GF-D8 (cell line): ENCODE measurements at regions not wholly inside any gene's neighbourhood (a gene's known extent, or its start where the extent isn't known, plus 50 kb on each side); places are given as distances from the start of the nearest gene placed in this dataset.
"Not testable (repeated sequence)": the region's sequence is repeated elsewhere in the genome, so short reads cannot be mapped to it uniquely, and the experiment has no call there.

Experiments used
- DNase-seq: peaks from one replicate; lab custom pipeline; 2025; lab: John Stamatoyannopoulos, UW

DNA sequence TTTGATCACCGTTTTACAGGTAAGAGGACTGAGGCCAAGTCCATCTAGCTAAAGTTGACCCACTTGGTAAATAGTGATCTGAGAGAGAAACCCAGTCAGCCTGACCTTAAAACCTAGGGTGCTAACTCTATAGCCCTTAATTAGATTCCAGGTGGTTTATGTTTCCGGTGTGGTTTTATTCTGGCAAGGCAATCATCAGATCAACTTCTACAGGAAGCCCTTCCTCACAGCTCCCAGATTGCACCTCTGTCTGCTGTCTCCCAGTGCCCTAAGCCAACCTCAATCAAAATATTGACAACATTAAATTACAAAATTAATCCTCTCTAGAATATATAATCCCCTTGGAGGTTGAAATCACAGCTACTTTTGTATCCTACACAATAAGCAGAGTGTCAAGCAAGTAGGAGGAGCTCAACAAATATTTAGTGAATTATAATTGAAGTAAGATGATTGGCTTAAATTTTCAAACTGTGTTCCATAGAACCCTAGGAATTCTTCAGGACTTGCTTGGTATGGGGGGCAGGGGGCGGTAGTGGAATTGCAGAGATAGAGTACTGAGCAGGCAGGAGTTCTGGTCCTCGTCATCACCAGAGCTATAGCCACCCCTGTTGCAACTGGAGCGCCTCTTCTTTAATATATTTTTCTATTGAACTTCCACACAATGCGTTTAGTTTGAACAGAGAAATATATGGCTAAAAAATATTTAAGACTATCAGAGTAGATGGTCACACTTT, 692.8 kb upstream of the LRRN3 start:
- no peak for DNase-seq

DNA sequence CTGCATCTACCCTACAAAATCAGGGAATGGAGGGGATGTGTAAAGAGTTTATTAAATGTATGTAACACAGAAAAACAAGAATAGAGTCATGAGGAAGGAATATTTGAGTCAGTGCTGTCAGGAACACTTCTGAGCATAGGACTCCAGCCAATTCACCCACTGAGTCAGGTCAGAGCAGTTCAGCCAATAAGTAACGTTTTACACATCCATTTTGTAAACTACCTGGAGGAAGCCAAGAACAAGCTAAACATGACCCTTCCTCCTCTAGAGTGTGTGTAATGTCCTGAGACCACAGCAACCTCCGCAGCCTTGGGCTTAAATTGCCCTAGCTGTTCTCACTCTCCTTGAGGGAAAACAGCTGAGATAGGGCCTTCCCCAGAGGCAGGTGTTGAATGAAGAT, 691.5 kb upstream of the LRRN3 start:
- DNase-seq, result no peak

DNA sequence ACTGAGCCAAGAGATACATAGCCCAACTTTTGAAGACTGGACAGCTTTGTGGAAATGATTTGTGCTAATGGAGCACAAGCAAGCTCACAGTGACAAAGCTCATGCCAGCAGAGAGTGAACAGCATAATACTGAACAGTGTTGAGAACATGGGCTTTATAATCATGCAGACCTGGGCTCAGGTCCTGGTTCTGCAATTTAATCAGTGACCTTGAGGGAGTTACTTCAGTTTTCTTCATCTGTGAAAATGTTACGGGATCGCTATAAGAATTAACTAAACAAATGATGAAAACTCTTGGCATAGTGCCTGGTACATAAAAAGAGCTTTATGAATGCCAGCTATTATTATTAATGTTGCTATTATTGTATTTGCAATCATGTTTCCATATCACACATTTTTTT, 690.5 kb upstream of the LRRN3 start:
- DNase-seq, result no peak

GRCh38 chr7:110407242-110407641, 683.7 kb upstream of the LRRN3 start:
- no peak for DNase-seq

- DNase-seq, result no peak
These were observed 683.2 kb upstream of the LRRN3 start for GRCh38 chr7:110407706-110408105.

- DNase-seq, result no peak
These were observed 678.3 kb upstream of the LRRN3 start for GRCh38 chr7:110412614-110413013.

- no peak for DNase-seq
These were observed 677.9 kb upstream of the LRRN3 start for GRCh38 chr7:110413038-110413437.

DNA sequence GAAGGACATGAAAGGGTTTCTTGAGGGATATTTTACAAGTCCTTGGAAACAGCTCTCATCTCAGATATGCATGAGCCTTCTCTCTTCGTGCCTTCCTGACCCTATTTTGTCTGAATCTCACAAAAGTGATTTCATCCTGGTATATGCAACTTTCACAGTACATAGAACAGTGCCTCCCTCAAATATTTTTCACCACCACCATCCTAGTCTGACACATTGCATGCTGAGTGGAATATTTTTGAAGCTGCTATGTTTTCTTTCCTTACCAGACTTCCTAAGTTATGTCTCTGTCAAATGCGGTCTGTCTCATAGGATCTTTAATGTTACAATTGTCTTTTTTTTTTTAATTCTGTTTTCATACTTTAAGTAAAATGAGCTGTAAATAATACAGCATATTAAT, 673.3 kb upstream of the LRRN3 start:
- no peak for DNase-seq

GRCh38 chr7:110418659-110419280, 672.2 kb upstream of the LRRN3 start:
- no peak for DNase-seq

DNA sequence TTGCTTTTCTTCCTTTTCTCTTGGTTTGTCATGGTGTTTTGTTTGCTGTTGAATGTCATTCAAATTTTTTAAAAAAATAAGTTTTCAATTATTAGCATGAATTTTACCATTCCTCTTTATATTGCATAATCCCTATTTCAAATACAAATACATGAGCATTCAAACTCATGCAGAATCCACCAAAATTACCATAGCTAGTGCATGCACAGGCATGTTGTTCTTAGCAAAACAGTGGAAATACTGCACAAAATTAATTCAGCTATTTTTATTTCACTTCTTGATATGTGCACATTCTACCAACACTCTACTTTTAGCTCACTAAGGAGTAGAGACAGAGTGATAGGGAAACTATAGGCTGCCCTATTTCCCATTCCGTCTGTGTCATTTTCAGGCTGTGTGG, 670.1 kb upstream of the LRRN3 start:
- DNase-seq, result no peak

DNA sequence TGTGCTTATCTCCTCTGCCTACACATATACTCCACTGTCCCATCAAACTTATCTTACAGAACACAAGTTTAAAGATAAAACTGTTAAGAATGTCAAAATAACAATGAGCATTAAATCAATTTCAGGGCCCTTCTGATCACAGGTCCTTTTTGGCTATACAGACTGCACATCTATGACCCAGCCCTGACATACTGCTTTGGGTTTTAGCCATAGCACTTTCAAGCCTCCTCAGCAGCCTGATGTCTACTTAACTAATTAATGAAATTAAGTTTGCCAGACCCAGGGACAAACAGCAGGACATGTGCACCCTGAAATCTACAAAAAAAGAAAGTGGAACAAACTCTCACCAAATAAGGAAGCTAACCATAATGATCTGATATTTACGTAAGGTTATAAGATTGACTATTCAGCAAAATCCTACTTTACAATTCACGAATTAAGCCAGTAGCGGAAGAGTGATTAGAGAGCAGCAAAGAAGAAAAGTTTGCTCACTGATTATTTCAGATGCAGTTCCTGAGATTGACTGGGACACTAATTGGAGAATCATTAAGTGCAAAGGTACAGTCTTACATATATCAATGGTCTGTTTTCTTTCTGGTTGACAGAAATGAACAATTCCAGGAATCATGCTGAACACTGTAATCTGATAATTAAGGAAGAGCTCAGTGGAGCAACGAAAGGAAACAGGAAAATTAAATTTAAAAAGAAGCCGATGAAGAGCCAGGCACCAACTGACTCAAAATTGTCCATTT, 669.3 kb upstream of the LRRN3 start:
- DNase-seq, result no peak

DNA sequence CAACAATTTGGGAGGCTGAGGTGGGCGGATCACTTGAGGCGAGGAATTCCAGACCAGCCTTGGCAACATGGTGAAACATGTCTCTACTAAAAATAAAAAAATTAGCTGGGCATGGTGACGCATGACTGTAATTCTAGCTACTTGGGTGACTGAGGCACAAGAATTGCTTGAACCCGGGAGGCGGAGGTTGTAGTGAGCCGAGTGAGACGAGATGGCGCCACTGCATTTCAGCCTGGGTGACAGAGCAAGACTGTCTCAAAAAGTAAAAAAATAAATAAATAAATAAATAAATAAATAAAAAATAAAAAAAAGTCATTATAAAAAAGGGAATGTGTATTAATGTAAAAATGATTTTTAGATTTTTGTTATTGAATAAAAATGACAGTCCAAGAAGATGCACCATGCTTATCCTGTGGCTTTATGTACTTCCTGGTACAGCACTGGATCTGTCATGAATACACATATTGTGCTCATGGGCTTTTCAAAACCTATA, 658.8 kb upstream of the LRRN3 start:
- DNase-seq, result no peak

DNA sequence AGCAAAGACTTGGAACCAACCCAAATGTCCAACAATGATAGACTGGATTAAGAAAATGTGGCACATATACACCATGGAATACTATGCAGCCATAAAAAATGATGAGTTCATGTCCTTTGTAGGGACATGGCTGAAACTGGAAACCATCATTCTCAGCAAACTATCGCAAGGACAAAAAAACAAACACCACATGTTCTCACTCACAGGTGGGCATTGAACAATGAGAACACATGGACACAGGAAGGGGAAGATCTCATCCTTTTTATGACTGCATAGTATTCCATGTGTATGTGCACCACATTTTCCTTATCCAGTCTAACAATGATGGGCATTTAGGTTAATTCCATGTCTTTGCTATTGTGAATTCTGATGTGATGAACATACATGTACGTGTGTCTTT, 652.0 kb upstream of the LRRN3 start:
- not testable (repeated sequence) for DNase-seq

- DNase-seq, result no peak
These were observed 648.5 kb upstream of the LRRN3 start for GRCh38 chr7:110442381-110442837.

DNA sequence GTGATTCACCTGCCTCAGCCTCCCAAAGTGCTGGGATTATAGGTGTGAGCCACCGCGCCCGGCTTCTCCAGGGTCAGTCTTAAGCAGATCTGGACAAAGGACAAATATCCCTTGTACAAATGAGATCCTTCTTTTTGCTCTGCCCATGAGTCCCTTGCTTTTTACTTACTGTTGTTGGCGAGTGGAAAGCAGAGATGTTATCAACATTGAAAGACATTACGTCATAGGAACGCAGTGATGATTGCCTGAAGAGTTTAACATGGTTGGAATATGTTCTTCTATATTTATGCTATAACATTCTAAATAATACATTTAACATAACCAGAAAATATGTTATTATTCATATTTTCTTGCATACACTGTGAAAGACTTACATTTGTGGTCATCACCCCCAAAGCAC, 644.3 kb upstream of the LRRN3 start:
- DNase-seq, result no peak

DNA sequence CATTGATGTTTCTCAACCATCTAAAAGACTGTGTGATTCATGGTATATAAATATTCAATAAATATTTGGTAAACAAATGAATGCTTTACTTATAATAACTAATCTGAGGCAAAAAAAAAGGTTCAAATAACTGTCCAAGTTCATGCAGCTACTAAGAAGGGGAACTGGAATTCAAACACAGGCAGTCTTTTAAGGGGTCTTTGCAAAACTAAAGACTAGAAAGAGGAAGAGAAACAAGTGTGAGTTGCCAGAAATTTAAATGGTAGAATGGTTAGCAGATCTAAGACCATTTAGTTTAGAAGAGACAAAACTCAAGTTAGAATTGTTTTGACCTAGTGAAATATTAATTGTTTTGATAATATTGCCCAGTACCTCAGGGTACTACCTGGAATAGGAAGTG, 642.0 kb upstream of the LRRN3 start:
- DNase-seq, result no peak

DNA sequence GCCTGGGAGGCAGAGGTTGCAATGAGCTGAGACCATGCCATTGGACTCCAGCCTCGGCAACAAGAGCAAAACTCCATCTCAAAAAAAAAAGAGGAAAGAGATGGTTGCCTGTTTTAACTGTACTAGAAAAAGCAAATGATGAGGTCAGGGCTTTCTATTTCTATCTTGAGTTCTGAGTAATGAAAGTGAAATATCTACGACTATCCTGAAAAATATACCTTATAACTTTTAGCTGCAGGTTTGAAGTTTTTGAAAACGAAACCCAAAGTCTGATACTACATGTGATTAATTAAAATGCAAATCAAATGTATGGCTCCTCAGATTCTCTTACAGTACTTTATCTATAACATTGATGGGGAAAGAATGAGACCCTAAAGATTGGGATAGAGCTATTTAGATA, 636.2 kb upstream of the LRRN3 start:
- no peak for DNase-seq

DNA sequence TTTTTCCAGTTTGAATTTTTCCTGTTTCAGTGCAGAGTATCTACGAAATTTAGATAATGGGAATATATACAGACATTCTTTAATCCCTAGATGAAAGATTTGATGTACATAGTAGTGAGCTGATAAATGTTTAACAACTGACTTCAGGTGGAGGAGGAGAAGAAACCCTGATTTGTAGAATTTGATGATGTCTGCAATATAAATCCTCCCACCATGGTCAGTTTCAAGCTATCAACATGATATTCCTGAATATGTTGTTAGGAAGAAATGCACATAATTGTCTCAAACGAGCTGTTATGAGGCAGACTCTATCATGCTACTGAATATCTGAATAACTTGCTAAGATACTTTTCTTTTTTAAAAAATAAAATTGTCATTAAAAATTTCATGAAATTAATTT, 629.3 kb upstream of the LRRN3 start:
- DNase-seq, result no peak

GRCh38 chr7:110470420-110470819, 620.5 kb upstream of the LRRN3 start:
- DNase-seq, result no peak

GRCh38 chr7:110472419-110472818, 618.5 kb upstream of the LRRN3 start:
- not testable (repeated sequence) for DNase-seq

DNA sequence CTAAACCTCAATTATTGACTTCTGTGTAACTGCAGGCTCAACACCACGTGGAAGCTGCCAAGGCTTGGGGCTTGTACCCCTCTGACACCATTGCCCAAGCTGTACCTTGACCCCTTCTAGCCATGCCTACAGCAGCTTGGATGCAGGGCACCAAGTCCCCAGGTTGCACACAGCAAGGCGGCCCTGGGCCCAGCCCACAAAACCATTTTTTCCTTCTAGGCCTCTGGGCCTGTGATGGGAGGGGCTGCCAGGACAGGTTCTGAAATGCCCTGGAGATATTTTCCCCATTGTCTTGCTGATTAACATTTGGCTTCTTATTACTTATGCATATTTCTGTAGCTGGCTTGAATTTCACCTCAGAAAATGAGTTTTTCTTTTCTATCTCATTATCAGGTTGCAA, 610.0 kb upstream of the LRRN3 start:
- no peak for DNase-seq

GRCh38 chr7:110483553-110483952, 607.4 kb upstream of the LRRN3 start:
- DNase-seq, result no peak

DNA sequence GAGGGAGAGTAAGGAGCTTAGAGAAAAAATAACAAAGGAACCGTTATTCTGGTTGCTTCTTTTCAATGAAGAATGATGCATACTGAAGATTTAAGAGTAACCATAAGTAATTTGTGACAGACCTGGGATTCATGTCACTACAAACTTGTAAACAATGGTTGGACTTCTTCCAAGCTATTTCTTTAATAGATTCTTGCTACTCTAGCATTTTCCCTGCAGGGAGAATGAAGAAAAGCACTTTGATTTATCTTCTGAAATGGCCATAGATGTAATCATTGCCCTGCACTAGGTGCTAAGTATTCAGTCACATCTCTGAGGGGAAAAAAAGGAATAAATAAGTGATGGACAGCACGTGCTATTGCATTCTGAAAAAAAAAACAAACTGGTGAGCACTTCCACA, 606.6 kb upstream of the LRRN3 start:
- no peak for DNase-seq
